ENCODE measurements at regions not wholly inside any gene's neighbourhood (a gene's known extent, or its start where the extent isn't known, plus 50 kb on each side); places are given as distances from the start of the nearest gene placed in this dataset.

- Histone ChIP-seq H3K36me3 (ENCODE audit: control insufficient read depth, insufficient read depth, low read length) (no peaks in the 10 kb centered on the region), H3K27ac (ENCODE audit: low read length) (no peak overlapping the region), H3K4me3 (ENCODE audit: low read length) (no peak overlapping the region), H3K9me3 (ENCODE audit: control insufficient read depth, low read depth, low read length) (no peaks in the 10 kb centered on the region), H3K4me1 (ENCODE audit: control insufficient read depth, insufficient read depth, low read length) (no peaks in the 10 kb centered on the region), H3K27me3 (ENCODE audit: control insufficient read depth, insufficient read depth, low read length) (no peaks in the 10 kb centered on the region)
- WGBS (ENCODE audit: insufficient coverage, low lambda C conversion rate), result no CpG with 5 or more reads among the region's 8 CpGs
- no peak for DNase-seq
These were observed 297.4 kb upstream of the ZNF608 start for GRCh38 chr5:125043781-125044391.

DNA sequence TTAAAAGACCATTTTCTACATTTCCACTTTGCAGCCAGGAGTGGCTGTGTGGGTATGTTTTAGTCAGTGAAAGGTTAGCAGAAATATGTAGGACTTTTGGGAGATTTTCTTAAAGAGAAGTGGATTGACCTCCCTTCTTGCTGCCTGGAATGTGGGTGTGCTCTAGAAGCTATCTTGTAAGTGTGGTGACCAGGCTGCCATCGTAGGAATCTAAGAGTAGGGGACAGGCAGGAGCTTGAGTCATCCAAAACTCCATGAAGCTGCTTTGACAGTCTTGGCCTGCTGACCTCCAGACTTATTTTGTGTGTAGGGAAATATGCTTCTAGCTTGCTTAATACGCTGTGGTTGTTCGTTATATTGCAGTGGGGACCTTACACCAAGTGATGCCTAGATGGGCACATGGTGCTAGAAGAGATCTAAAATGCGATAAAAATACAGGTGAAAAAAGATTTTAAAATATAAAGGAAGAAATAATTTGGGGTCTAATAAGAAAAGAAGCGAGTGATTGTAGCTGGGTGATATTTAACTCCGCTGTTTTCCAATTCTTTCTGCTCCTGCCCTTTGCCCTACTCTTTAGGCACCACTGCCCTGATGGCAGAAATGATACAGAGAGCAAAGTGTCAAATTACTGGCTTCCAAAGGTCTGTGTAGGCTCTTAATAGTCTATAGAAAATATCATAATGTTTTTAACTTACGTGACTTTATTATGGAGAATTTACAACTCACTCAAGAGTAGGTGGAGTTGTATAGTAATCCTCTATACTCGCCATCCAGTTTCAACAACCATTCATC, 298.2 kb upstream of the ZNF608 start:
- Histone ChIP-seq H3K4me1 (ENCODE audit: control insufficient read depth, insufficient read depth, low read length) (no peaks in the 10 kb centered on the region), H3K36me3 (ENCODE audit: control insufficient read depth, insufficient read depth, low read length) (no peaks in the 10 kb centered on the region), H3K9me3 (ENCODE audit: control insufficient read depth, low read depth, low read length) (no peaks in the 10 kb centered on the region), H3K27ac (ENCODE audit: low read length) (no peak overlapping the region), H3K4me3 (ENCODE audit: low read length) (no peak overlapping the region), H3K27me3 (ENCODE audit: control insufficient read depth, insufficient read depth, low read length) (no peaks in the 10 kb centered on the region)
- DNase-seq, result no peak
- WGBS (ENCODE audit: insufficient coverage, low lambda C conversion rate), result 100% methylated on average over 1 of the region's 8 CpGs

DNA sequence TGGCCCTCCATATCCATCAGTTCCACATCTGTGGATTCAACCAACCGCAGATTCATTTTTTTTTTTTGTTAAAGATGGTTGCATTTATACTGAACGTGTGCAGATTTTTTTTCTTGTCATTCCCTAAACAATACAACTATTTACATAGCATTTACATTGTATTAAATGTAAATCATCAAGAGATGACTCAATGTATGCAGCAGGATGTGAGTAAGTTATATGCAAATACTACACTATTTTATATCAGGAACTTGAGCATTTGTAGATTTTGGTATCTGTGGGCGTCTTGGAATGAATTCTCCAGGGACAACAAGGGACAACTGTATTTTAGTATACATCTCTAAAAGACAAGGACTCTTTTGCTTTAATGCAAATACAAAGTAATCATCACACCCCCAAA, 299.2 kb upstream of the ZNF608 start:
- DNase-seq, result no peak
- no peak overlapping the region for H3K27ac ChIP-seq (ENCODE audit: low read length)
- no peak overlapping the region for H3K4me3 ChIP-seq (ENCODE audit: low read length)
- H3K36me3 ChIP-seq (ENCODE audit: control insufficient read depth, insufficient read depth, low read length), result no peaks in the 10 kb centered on the region
- H3K9me3 ChIP-seq (ENCODE audit: control insufficient read depth, low read depth, low read length), result no peaks in the 10 kb centered on the region
- no peaks in the 10 kb centered on the region for H3K4me1 ChIP-seq (ENCODE audit: control insufficient read depth, insufficient read depth, low read length)
- 100% methylated on average over 1 of the region's 3 CpGs for WGBS (ENCODE audit: insufficient coverage, low lambda C conversion rate)
- no peaks in the 10 kb centered on the region for H3K27me3 ChIP-seq (ENCODE audit: control insufficient read depth, insufficient read depth, low read length)

- DNase-seq, result no peak
- Histone ChIP-seq H3K36me3 (ENCODE audit: control insufficient read depth, insufficient read depth, low read length) (no peaks in the 10 kb centered on the region), H3K27me3 (ENCODE audit: control insufficient read depth, insufficient read depth, low read length) (no peaks in the 10 kb centered on the region), H3K9me3 (ENCODE audit: control insufficient read depth, low read depth, low read length) (no peaks in the 10 kb centered on the region), H3K4me3 (ENCODE audit: low read length) (no peak overlapping the region), H3K27ac (ENCODE audit: low read length) (no peak overlapping the region), H3K4me1 (ENCODE audit: control insufficient read depth, insufficient read depth, low read length) (no peaks in the 10 kb centered on the region)
- no CpG with 5 or more reads among the region's 1 CpG for WGBS (ENCODE audit: insufficient coverage, low lambda C conversion rate)
These were observed 300.4 kb upstream of the ZNF608 start for GRCh38 chr5:125046838-125047237.

GRCh38 chr5:125047871-125048270, 301.4 kb upstream of the ZNF608 start:
- H3K27me3 ChIP-seq (ENCODE audit: control insufficient read depth, insufficient read depth, low read length), result no peaks in the 10 kb centered on the region
- no peak overlapping the region for H3K27ac ChIP-seq (ENCODE audit: low read length)
- DNase-seq, result no peak
- H3K36me3 ChIP-seq (ENCODE audit: control insufficient read depth, insufficient read depth, low read length), result no peaks in the 10 kb centered on the region
- H3K9me3 ChIP-seq (ENCODE audit: control insufficient read depth, low read depth, low read length), result no peaks in the 10 kb centered on the region
- WGBS (ENCODE audit: insufficient coverage, low lambda C conversion rate), result no CpG with 5 or more reads among the region's 3 CpGs
- H3K4me1 ChIP-seq (ENCODE audit: control insufficient read depth, insufficient read depth, low read length), result no peaks in the 10 kb centered on the region
- no peak overlapping the region for H3K4me3 ChIP-seq (ENCODE audit: low read length)

- Histone ChIP-seq H3K9me3 (ENCODE audit: control insufficient read depth, low read depth, low read length) (no peaks in the 10 kb centered on the region), H3K36me3 (ENCODE audit: control insufficient read depth, insufficient read depth, low read length) (no peaks in the 10 kb centered on the region), H3K4me3 (ENCODE audit: low read length) (no peak overlapping the region), H3K27me3 (ENCODE audit: control insufficient read depth, insufficient read depth, low read length) (no peaks in the 10 kb centered on the region), H3K27ac (ENCODE audit: low read length) (no peak overlapping the region), H3K4me1 (ENCODE audit: control insufficient read depth, insufficient read depth, low read length) (no peaks in the 10 kb centered on the region)
- no CpG with 5 or more reads among the region's 6 CpGs for WGBS (ENCODE audit: insufficient coverage, low lambda C conversion rate)
- no peak for DNase-seq
These were observed 303.6 kb upstream of the ZNF608 start for GRCh38 chr5:125049721-125050702.

- WGBS (ENCODE audit: insufficient coverage, low lambda C conversion rate), result 100% methylated on average over 1 of the region's 1 CpG
- H3K27me3 ChIP-seq (ENCODE audit: control insufficient read depth, insufficient read depth, low read length), result no peaks in the 10 kb centered on the region
These were observed 304.5 kb upstream of the ZNF608 start for GRCh38 chr5:125050926-125051325.

GRCh38 chr5:125052584-125052983, 306.1 kb upstream of the ZNF608 start:
- no peak for DNase-seq
- H3K9me3 ChIP-seq (ENCODE audit: control insufficient read depth, low read depth, low read length), result no peaks in the 10 kb centered on the region
- no peaks in the 10 kb centered on the region for H3K27me3 ChIP-seq (ENCODE audit: control insufficient read depth, insufficient read depth, low read length)
- no CpG with 5 or more reads among the region's 7 CpGs for WGBS (ENCODE audit: insufficient coverage, low lambda C conversion rate)
- H3K36me3 ChIP-seq (ENCODE audit: control insufficient read depth, insufficient read depth, low read length), result no peaks in the 10 kb centered on the region
- H3K4me3 ChIP-seq (ENCODE audit: low read length), result no peak overlapping the region
- H3K4me1 ChIP-seq (ENCODE audit: control insufficient read depth, insufficient read depth, low read length), result no peaks in the 10 kb centered on the region
- H3K27ac ChIP-seq (ENCODE audit: low read length), result no peak overlapping the region

More at GRCh38 chr5:125050926-125051325, 304.5 kb upstream of the ZNF608 start:
- Histone ChIP-seq H3K4me1 (ENCODE audit: control insufficient read depth, insufficient read depth, low read length) (no peaks in the 10 kb centered on the region), H3K27ac (ENCODE audit: low read length) (no peak overlapping the region), H3K36me3 (ENCODE audit: control insufficient read depth, insufficient read depth, low read length) (no peaks in the 10 kb centered on the region), H3K4me3 (ENCODE audit: low read length) (no peak overlapping the region), H3K9me3 (ENCODE audit: control insufficient read depth, low read depth, low read length) (no peaks in the 10 kb centered on the region)
- no peak for DNase-seq

DNA sequence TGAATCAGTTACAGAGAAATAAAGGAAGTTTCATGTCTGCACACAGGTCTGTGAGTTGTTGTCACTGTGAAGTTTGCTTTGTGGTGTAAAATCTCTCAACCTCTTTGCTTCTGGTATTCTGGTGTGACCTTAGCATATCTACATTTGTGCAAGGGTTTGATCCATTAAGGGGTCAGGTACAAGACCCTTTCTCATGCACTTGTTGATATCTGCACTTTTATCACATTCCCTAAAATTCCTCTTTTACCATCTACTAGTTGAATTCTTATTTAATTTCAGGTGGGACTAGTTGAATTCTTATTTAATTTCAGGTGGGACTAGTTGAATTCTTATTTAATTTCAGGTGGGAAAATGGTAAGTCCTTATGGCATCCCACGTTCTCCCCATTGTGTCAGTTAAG, 306.7 kb upstream of the ZNF608 start:
- no peaks in the 10 kb centered on the region for H3K36me3 ChIP-seq (ENCODE audit: control insufficient read depth, insufficient read depth, low read length)
- no peaks in the 10 kb centered on the region for H3K4me1 ChIP-seq (ENCODE audit: control insufficient read depth, insufficient read depth, low read length)
- 100% methylated on average over 1 of the region's 1 CpG for WGBS (ENCODE audit: insufficient coverage, low lambda C conversion rate)
- no peaks in the 10 kb centered on the region for H3K9me3 ChIP-seq (ENCODE audit: control insufficient read depth, low read depth, low read length)
- H3K4me3 ChIP-seq (ENCODE audit: low read length), result no peak overlapping the region
- no peaks in the 10 kb centered on the region for H3K27me3 ChIP-seq (ENCODE audit: control insufficient read depth, insufficient read depth, low read length)
- no peak overlapping the region for H3K27ac ChIP-seq (ENCODE audit: low read length)
- no peak for DNase-seq

DNA sequence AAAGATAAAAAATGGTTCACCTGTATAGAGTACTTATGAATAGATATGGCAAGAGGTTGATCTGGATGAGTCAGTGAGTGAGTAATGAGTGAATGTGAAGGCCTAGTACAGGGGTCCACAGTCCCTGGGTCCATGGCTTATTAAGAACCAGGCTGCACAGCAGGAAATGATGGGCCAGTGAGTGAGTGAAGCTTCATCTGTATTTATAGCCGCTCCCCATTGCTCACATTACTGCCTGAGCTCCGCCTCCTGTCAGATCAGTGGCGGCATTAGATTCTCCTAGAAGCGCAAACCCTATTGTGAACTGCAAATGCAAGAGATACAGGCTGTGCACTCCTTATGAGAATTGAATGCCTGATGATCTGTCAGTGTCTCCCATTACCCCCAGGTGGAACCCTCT, 307.7 kb upstream of the ZNF608 start:
- no peaks in the 10 kb centered on the region for H3K9me3 ChIP-seq (ENCODE audit: control insufficient read depth, low read depth, low read length)
- H3K27ac ChIP-seq (ENCODE audit: low read length), result no peak overlapping the region
- no peaks in the 10 kb centered on the region for H3K36me3 ChIP-seq (ENCODE audit: control insufficient read depth, insufficient read depth, low read length)
- WGBS (ENCODE audit: insufficient coverage, low lambda C conversion rate), result no CpG with 5 or more reads among the region's 4 CpGs
- no peak for DNase-seq
- H3K27me3 ChIP-seq (ENCODE audit: control insufficient read depth, insufficient read depth, low read length), result no peaks in the 10 kb centered on the region
- H3K4me1 ChIP-seq (ENCODE audit: control insufficient read depth, insufficient read depth, low read length), result peaks cover 6% of the 10 kb centered on the region
- no peak overlapping the region for H3K4me3 ChIP-seq (ENCODE audit: low read length)
